Right lobe of liver (tissue), 4 donors: ENCODE measurements at regions not wholly inside any gene's neighbourhood (a gene's known extent, or its start where the extent isn't known, plus 50 kb on each side); places are given as distances from the start of the nearest gene placed in this dataset.

Source experiments
- POLR2A ChIP-seq: fragments of 450-650 bp; IDR thresholded peaks from one replicate; pipeline ENCODE4 v1.6.1; 2017; ENCODE audit warnings: antibody characterized with exemption, mild to moderate bottlenecking
- TF ChIP-seq, protein P1 (sequence below), 4 donors: fragments of 200-600 bp in 3 of 4; fragments of 450-650 bp in 1 of 4; IDR thresholded peaks; one replicate each; pipeline versions ENCODE4 v1.5.1 to v1.8.0; 2016 to 2022; ENCODE audit warnings: antibody characterized with exemption in 4 of 4, mild to moderate bottlenecking in 2 of 4
- donor health status: DM: no; HTN: no; CAD: no.
- donor health status: DM: no; HTN: no; CAD: no.
- donor health status: DM: no; HTN: yes; CAD: no.

DNA sequence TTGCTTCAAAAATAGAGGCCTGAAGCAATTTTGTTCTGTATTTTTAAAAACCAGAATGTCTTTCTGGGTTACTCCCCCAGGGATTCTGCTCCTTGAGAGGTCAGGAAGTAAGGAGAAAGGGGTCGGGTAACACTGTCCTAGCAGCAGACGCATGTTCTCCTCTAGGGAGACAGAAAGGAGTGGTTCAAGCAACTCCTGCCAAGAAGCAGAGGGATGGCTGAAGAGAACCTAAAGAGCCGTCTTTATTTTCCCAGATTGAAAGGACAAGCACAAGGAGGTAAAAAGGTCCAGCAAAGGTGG, 58.0 kb upstream of the SLC4A11 start:
- no peak for TF ChIP-seq POLR2A
- TF ChIP-seq, protein P1, sequence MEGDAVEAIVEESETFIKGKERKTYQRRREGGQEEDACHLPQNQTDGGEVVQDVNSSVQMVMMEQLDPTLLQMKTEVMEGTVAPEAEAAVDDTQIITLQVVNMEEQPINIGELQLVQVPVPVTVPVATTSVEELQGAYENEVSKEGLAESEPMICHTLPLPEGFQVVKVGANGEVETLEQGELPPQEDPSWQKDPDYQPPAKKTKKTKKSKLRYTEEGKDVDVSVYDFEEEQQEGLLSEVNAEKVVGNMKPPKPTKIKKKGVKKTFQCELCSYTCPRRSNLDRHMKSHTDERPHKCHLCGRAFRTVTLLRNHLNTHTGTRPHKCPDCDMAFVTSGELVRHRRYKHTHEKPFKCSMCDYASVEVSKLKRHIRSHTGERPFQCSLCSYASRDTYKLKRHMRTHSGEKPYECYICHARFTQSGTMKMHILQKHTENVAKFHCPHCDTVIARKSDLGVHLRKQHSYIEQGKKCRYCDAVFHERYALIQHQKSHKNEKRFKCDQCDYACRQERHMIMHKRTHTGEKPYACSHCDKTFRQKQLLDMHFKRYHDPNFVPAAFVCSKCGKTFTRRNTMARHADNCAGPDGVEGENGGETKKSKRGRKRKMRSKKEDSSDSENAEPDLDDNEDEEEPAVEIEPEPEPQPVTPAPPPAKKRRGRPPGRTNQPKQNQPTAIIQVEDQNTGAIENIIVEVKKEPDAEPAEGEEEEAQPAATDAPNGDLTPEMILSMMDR (IDR thresholded peaks at IDR 0.05), result no peak
